ENCODE measurements at regions not wholly inside any gene's neighbourhood (a gene's known extent, or its start where the extent isn't known, plus 50 kb on each side); places are given as distances from the start of the nearest gene placed in this dataset.
A peak's percentile ranks its signal among the peaks of the same experiment; 100 is the strongest.

DNA sequence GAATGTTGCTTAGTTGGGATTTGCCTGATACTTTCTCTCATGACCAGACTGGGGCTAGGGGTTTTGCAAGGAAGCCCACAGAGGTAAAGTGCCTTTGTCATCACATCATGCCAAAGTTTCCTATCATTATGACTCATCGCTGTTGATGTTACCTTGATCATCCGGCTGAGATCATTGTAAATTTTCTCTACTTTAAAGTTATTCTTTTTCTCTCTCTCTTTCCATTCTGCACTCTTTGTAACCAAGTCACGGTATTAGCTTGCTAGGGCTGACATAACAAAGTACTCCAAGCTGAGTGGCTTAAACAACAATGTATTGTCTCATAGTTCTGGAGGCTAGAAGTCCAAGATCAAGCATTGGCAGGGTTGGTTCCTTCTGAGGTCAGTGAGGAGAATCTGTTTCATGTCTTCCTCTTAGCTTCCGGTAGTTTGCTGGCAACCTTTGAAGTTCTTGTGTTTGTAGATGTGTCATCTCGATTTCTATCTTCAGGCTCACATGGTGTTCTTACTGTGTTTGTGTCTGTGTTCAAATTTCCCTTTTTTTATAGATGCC, 113.0 kb downstream of the DTHD1 start:
- peak in 2 of 3 donors; percentile 15 for DNase-seq (ENCODE audit: low read depth in 3 of 3)

DNA sequence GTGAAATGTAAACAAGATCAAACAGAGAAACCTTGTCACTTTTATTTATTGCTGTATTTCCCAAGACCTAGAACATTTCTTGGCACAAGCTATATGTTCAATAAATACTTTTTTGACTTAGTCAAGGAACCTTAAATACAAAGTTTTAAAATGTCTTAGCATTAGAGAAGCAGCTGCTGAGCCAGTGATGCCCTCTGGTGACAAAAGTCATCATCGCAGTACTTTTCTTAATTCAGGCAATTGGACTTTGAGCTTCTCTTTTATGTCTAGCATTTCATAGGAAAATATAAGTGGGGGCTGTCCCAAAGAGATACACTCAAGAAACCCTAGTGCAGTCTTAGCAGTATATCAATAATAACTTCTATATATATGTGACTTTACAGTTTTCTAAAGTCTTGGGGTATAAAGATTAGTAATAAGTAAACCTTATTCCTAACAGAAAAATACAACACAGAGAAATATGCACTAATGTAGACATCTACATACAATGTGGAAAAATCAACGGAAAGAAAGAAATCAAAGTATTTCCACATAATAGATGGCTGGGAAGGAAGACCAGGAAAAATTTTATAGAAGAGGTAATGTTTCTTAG, 118.4 kb downstream of the DTHD1 start:
- peak in 2 of 3 donors; percentile 14 to 34 for DNase-seq (ENCODE audit: low read depth in 3 of 3)

DNA sequence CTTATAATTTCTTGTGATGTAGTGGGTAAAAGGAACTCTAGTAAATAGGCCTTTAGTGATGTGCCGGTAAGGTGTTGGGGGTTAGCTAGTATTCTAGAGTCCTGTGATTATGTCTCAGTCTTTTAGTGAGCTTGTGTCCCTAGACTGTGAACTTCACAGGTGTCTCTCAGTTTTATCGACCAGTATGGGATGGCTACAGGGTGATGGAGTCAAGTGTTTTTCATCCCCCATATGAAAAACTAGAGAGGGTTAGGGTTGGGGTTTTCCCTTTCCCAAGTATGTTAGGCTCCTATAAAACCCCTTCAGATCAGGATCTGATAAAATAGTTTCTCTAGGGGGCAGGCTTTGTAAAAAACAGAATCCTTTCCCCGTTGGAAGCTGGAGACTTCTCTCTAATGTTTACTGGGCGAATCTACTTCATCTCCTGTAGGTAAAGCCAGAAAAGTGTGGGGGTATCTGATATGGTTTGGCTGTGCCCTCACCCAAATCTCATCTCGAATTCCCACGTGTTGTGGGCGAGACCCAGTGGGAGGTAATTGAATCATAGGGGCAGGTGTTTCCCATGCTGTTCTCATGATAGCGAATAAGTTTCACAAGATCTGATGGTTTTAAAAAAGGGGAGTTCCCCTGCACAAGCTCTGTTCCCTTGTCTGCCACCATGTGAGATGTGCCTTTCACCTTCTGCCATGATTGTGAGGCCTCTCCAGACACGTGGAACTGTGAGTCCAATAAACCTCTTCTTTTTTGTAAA, 120.8 kb downstream of the DTHD1 start:
- no peak for DNase-seq (ENCODE audit: low read depth in 3 of 3)

DNA sequence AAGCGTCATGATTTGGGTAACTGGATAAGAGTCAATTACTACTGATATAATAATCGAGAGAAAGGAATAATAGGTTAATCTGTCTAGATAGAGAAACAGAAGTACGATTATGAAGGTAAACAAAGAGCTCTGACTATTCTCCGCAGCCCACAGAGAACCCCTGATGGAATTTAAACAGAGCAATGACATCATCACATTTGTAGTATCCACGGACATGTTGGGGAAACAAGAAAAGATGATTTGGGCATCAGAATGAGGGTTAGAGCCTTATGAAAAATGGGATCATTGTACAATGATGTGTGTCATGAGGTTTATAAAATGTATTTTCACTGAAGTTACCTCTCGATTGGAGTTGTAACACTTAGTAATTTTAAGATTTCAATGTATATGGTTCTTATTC, 129.9 kb downstream of the DTHD1 start:
- no peak for DNase-seq (ENCODE audit: low read depth in 3 of 3)

DNA sequence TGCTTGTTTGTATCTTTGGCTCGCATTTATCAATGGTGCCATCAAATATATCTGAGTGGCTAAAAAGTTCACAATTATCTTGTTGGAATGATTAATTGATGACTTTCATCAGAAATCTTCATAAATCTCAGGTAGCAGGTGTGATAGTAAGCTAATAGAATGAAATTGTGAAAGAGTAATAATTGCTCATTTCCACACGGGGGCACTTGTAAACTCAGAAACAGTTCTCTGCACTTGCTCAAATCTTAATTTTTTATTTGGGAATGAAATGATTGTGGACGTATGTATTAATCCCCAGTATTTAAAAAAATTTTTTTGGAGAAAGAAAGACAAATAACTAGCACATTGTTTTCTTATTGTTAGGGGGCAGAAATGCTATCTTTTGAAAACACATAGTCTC, 132.8 kb downstream of the DTHD1 start:
- no peak for DNase-seq (ENCODE audit: low read depth in 3 of 3)

DNA sequence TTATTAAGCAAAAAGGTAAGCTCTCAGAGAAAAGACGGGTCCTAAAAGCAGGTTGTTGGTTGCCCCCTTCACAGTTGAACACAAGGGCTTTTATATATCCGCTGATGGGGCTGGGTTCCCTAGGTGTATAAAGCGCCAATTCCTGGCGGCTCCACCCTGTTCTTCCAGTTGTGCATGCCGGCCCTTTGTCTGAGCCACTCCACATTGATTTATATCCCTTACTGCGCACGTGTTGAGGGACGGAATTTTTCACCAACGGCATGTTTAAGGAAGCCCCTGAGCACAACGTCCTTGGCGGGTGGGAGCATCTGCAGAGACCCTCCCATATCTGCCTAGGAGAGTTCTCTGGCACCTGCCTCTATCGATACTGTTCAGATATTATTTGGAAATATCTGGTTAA, 135.7 kb downstream of the DTHD1 start:
- no peak for DNase-seq (ENCODE audit: low read depth in 3 of 3)

DNA sequence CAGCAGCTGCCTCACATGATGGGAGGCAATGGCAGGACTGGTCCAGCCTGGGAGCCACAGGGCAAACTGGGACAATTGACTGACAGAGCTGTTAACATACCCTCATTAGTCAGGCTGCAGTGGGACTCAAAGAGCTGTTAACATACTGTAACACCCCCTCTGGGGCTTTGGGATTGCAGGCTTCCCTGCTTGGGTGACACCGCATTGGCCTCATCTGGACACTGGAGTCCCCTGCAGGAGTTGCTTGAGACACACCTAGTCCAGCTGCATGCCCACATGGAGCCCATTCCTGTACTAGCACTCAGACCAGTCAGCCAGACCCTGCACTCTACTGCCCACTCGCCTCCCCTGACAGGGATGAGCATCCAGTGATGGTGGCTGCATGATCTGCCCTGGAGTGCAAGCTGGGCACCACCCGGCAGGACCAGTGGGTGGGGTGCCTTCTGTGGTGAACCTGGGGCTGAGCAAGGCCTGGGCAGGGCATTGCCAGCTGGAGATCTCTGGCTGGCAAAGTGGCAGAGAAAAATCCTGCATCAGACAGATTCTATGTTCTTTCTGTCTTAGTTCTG, 138.8 kb downstream of the DTHD1 start:
- DNase-seq (ENCODE audit: low read depth in 3 of 3) = no peak

DNA sequence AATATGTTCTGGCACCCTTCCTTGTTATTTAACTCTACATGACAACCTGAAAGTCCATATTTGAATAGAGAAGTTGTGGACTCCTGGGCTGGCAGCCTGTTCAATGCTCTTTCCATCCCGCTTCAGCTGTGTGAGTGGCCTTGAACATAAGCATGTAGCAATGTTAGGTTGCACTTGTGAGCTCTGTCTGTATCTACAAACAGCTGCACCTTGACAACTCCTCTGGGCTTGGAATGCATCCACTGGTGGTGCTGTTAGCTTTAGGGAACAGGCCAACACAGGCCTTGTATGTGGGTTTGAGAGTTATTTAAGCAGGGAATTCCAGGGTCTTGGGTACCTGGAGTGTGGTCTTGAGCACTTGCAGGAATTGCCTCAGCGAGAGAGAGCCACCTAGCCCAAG, 141.2 kb downstream of the DTHD1 start:
- no peak for DNase-seq (ENCODE audit: low read depth in 3 of 3)

DNA sequence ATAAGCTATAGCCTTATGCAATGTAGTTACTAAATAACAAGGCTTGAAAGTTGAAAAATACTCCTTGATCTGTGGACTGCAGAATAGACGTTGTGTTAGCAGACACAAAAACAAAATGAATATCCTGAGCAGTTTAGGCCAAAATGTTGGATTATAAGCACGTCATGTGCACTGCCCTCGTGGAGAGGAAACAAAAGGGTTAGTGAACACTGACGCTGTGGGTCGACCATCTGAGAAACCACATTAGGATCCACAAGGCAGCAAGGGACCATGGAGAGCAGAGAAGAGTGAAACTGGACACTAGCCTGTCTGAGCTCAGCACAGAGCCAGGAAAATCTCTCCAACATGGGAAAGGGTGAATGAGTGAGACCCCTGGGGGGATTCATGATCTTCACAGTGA, 145.3 kb downstream of the DTHD1 start:
- DNase-seq (ENCODE audit: low read depth in 3 of 3) = no peak

DNA sequence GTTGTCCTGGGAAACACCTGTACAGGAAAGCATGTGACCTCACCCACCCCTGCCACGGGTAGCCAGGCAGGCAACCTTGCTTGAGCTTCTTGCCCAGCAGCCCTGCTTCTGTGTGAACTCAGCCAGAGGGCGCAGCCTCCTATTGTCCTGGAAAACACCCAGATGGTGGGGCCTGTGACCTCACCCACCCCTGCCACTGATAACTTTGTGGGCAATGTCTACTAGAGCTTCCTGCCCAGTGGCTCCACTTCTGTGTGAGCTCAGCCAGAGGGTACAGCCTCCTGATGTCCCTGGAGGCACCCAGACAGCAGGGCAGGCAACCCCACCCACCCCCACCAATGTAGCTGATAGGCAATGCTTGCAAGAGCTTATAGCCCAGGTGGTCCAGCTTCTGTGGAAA, 146.3 kb downstream of the DTHD1 start:
- DNase-seq (ENCODE audit: low read depth in 3 of 3) = no peak

DNA sequence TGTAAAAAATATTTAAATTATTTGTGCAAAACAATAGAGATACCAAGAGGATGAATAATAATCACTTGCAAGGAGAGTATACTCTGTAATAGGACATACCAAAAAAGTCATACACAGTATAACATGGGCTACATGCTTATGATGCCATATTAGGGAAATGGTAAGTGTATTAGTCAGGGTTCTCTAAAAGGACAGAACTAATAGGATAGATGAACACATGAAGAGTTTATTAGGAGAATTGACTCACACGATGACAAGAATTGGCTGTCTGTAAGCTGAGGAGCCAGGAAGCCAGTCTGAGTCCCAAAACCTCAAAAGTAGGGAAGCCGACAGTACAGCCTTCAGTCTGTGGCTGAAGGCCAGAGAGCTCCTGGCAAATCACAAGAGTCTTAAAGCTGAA, 151.2 kb downstream of the DTHD1 start:
- DNase-seq (ENCODE audit: low read depth in 3 of 3) = no peak

DNA sequence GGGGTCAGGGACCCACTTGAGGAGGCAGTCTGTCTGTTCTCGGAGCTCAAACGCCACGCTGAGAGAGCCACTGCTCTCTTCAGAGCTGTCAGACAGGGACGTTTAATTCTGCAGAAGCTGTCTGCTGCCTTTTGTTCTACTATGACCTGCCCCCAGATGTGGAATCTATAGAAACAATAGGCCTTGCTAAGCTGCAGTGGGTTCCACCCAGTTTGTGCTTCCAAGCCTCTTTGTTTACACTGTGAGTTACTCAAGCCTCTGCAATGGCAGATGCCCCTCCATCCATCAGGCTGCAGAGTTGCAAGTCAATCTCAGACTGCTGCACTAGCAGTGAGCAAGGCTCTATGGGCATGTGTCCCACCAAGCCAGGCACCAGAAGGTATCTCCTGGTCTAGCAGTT, 158.1 kb downstream of the DTHD1 start:
- DNase-seq (ENCODE audit: low read depth in 3 of 3) = no peak

DNA sequence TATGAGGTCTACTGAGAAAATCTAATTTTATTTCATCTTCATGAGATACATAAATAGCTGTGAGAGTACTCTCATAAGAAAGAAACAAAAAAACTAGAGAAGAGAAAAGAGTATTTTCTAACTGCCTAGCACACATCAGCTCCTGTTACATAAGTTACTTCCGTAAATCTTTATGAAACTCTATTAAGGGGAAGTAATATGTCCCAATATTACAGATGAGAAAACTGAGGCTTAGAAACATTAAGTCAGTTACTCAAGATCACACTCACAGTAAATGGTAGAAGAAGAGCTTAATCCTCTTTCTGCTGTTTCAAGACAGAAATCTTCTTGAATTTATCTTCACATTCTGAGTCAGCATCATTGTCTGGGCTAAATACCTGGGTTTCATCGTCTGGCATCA, 164.1 kb downstream of the DTHD1 start:
- DNase-seq (ENCODE audit: low read depth in 3 of 3) = no peak

DNA sequence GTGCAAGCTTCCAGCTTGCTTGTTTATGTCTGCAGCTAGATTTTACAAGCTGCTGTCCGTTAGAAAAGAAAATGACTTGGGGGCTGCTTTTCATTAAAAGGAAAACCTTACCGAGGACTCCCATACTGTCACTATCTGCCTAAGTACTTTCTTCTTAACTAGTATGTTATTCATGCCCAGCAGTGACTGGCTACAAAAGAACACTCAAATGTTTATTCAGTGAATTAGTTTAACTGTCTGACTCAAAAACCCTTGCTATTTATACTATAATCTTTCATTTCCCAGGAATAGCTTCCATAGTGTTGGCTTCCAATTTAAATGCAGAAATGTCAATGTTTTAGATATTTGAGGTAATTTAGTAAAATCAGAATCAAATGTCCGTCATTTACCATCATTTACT, 164.9 kb downstream of the DTHD1 start:
- no peak for DNase-seq (ENCODE audit: low read depth in 3 of 3)

DNA sequence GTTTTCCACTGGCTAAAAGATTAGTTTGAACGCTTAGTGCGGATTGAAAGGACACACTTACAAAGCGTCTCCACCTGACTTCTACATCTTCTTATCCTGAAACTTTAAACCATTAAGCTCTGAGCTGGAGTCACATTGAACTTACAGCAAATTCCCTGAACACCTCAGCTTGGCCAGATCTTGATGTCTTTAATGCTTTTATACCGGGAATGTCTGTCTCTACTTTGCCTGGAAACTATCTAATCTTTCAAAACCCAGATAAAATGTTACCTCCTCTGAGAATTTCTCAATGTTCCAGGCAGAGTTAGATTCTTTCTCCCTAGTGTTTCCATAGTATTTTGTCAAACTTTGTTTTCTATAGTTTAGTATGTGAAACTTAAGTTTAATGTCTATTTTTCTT, 179.9 kb downstream of the DTHD1 start:
- DNase-seq (ENCODE audit: low read depth in 3 of 3) = no peak

DNA sequence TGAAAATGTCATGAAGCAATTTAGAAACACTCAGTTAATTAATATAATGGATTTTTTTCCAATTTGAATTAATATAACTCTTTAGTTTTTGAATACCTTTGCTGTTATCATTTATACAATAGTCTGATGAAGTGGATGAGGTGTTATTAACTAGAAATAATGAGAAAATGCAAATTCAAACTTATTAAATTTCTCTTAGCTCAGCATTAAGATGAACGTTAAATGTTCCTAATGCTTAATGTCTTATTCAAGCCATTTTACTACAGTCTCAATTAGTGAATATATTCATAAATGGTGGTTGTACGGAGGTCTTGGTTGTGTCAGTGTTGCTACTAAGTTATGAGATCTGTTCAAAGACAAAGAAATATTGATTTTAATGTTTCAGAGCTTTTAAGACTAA, 186.3 kb downstream of the DTHD1 start:
- no peak for DNase-seq (ENCODE audit: low read depth in 3 of 3)

DNA sequence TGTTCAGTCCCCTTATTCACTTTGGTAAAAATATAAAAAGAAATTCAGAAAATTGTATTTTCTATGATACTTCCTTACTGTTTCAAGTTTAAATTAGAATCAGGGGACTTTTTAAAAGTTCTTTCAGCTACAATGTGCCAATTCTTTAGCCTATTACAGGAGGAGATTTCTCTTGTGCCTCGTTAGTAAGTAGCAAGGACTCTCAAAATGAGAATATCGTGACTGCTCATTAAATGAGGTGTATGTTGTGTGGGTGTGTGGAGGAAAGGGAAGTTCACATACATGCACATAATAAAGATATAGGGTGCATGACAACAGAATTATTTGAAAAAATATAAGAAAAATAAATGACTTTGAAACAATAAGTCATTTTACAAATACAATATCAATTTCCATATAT, 190.5 kb downstream of the DTHD1 start:
- no peak for DNase-seq (ENCODE audit: low read depth in 3 of 3)

DNA sequence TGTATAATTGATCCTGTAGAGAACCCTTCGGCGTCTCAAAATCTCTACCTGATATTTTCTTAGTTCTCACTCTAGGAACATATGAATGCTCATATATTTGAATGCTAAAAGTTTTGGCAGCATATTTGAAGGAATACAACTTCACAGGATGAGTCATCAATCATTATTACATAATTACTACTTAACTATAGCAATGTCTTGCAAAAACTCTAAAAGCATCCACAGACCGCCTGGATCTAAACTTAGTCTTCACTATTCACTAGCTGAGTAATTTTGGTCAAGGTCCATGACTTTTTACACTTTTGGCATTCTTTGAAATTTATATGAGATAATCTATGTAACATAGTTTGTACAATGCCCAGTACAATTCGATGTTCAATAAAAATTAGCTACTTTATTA, 194.7 kb downstream of the DTHD1 start:
- DNase-seq (ENCODE audit: low read depth in 3 of 3) = no peak

DNA sequence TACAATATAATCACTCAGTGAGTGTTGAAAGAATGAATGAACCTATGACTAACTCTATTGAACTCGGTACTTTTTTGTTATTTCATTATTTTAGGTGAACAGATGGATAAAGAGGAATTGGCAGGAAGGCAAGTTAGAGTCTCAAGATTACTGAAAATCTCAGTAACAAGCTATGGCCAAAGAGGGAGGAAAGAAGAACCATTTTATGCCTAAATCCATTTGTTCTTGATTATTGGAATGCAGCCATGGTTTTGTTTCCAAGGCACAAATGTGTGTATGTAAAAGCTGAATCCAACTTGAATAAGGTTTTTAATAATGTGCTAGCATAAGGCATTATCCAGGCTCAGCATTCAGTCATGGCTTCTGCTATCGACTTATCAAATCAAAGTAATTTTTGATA, 196.4 kb downstream of the DTHD1 start:
- no peak for DNase-seq (ENCODE audit: low read depth in 3 of 3)

DNA sequence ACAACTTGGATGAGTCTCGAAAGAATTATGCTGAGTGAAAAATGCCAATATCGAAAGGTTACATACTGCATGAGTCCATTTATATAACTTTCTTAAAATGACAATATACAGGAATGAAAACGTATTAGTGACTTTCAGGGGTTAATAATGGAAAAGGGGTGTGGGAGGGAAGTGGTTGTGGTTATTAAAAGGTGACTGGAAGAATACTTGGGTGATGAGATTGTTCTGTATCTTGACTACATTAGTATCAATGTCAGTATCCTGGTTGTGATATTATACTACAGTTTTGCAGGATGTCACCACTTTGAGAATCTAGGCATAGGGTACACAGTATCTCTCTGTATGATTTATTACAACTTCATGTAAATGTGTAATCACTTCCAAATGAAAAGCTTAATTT, 204.5 kb downstream of the DTHD1 start:
- DNase-seq (ENCODE audit: low read depth in 3 of 3) = no peak

DNA sequence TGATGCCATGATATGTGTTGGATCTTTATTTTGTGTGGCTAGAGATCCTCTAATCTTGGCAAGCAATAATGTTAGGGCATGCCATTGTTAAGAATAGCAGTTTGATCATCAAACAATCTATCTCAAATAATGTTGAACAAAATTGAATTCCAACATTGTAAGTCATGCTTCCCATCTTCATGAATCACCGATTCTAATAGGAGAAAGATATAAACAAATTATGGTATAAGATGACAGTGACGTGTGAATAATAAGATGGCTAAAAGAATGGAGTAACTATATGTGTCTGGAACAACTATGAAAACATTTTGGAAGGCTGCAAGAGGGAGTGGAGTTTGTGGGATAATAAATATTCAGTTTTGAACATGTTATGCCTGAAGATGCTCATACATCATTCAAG, 208.4 kb downstream of the DTHD1 start:
- DNase-seq (ENCODE audit: low read depth in 3 of 3) = no peak

DNA sequence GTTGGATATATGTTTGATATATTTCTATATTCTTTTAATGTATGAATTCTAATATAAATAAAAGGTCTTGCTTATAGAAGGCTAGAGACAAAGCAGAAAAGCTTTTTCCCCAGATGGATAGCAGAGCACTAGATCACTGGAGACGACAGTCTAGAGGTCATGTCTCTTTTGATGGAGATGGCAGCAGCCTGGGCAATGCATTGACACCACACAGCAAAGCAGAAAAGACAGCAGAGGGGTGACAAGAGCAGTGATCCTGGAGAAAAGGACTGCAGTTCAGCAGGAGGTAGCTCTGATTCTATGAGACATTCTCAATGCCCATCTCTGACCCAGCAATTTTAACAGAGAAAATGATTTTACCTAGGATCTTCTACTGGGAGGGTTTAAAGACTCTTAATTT, 210.6 kb downstream of the DTHD1 start:
- DNase-seq (ENCODE audit: low read depth in 3 of 3) = no peak

DNA sequence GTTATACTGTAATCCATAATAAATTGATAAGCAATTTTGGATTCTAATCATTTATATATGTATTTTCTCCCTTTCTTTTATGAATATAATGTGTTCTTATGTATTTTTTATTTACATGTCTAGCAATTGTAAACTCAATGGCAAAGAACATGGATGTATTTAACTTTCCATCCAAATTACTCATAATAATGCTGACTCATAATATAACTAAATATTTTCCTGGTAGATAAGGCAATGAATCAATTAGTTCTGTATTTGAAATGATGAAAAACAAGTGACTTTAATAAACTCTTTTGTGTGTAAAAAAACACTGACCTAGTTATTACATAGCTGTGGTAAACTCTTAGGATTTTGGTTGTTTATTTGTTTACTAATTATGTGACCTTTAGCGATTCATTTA, 211.2 kb downstream of the DTHD1 start:
- no peak for DNase-seq (ENCODE audit: low read depth in 3 of 3)
